H1 (cell line): ENCODE measurements at regions not wholly inside any gene's neighbourhood (a gene's known extent, or its start where the extent isn't known, plus 50 kb on each side); places are given as distances from the start of the nearest gene placed in this dataset.

Experiments
- CTCF ChIA-PET: fragments of 300-600 bp; sonication (Branson Sonifier 250); formaldehyde crosslinking; loops from one replicate; lab custom pipeline; 2021; ENCODE audit not compliant: partially characterized antibody; lab: Charles Lee
- POLR2A ChIA-PET: fragments of 300-600 bp; sonication (Branson Sonifier 250); formaldehyde crosslinking; loops from one replicate; lab custom pipeline; 2021; ENCODE audit warnings: inconsistent platforms; ENCODE audit not compliant: partially characterized antibody; lab: Charles Lee
- DNase-seq, 2 experiments: peaks; one replicate each; pipeline versions ENCODE4 v3.0.0 to v3.0.0-alpha.2; 2010 to 2022; ENCODE audit warnings: low spot score in 2 of 2, low read depth in 1 of 2, mixed read lengths in 1 of 2
- FAIRE-seq: peaks from 2 replicates; lab custom pipeline; 2011; peaks lifted over from hg19 to GRCh38; lab: Jason Lieb, UNC
- H2AFZ ChIP-seq: 2 replicates; pipeline ENCODE4 v1.8.1; 2012; ENCODE audit warnings: low read length, inconsistent platforms
- H2AK5ac ChIP-seq: 2 replicates; pipeline ENCODE4 v1.6.1; 2013; ENCODE audit warnings: low read depth, low read length
- H2BK120ac ChIP-seq: replicated peaks from 2 replicates; pipeline ENCODE3; 2013; ENCODE audit warnings: low read depth, low read length, inconsistent platforms
- H2BK12ac ChIP-seq: 2 replicates; pipeline ENCODE4 v1.6.1; 2013; ENCODE audit warnings: low read depth, low read length
- H2BK15ac ChIP-seq: 2 replicates; pipeline ENCODE4 v1.6.1; 2013; ENCODE audit warnings: low read length
- H2BK20ac ChIP-seq: 2 replicates; pipeline ENCODE4 v1.6.1; 2013; ENCODE audit warnings: low read length
- H2BK5ac ChIP-seq: 2 replicates; pipeline ENCODE4 v1.6.1; 2013; ENCODE audit warnings: low read depth, low read length
- H3K14ac ChIP-seq: 2 replicates; pipeline ENCODE4 v1.6.1; 2013; ENCODE audit warnings: inconsistent platforms; ENCODE audit not compliant: insufficient read length
- H3K18ac ChIP-seq: 2 replicates; pipeline ENCODE4 v1.6.1; 2013; ENCODE audit warnings: low read length; ENCODE audit errors: extremely low read depth
- H3K23ac ChIP-seq: 2 replicates; pipeline ENCODE4 v1.6.1; 2013; ENCODE audit warnings: inconsistent platforms; ENCODE audit not compliant: insufficient read length
- H3K23me2 ChIP-seq: 2 replicates; pipeline ENCODE4 v1.6.1; 2013; ENCODE audit warnings: low read depth, low read length
- H3K27ac ChIP-seq: 2 replicates; pipeline ENCODE4 v1.6.1; 2011; ENCODE audit warnings: low read depth, low read length, inconsistent platforms
- H3K27me3 ChIP-seq, 4 experiments: replicated peaks in 1 of 4; 1 replicate in 1 of 4; 2 replicates in 3 of 4; pipeline versions ENCODE4 v1.6.1 to v1.8.1; 2011 to 2013; ENCODE audit warnings: low read length in 3 of 4, mild to moderate bottlenecking in 3 of 4, inconsistent platforms in 2 of 4, mixed read lengths in 2 of 4, moderate library complexity in 1 of 4; ENCODE audit not compliant: control insufficient read depth in 3 of 4, insufficient read depth in 3 of 4; ENCODE audit errors: extremely low read depth in 1 of 4
- H3K36me3 ChIP-seq, 4 experiments: 2 replicates each; pipeline versions ENCODE4 v1.6.1 to v1.8.1; 2011 to 2013; ENCODE audit warnings: mild to moderate bottlenecking in 4 of 4, low read length in 3 of 4, moderate library complexity in 2 of 4, control low read depth in 1 of 4, inconsistent platforms in 1 of 4; ENCODE audit not compliant: insufficient read depth in 4 of 4, control insufficient read depth in 2 of 4
- H3K4ac ChIP-seq: replicated peaks from 2 replicates; pipeline ENCODE3; 2013; ENCODE audit warnings: low read length, low read depth, mixed read lengths, inconsistent platforms; ENCODE audit not compliant: insufficient read length
- H3K4me1 ChIP-seq, 4 experiments: replicated peaks in 1 of 4; 1 replicate in 1 of 4; 2 replicates in 3 of 4; pipeline versions ENCODE4 v1.6.1 to v1.8.1; 2011 to 2013; ENCODE audit warnings: low read length in 3 of 4, inconsistent platforms in 2 of 4, mixed read lengths in 1 of 4; ENCODE audit not compliant: insufficient read depth in 4 of 4, control insufficient read depth in 3 of 4
- H3K4me2 ChIP-seq, 2 experiments: 2 replicates each; pipeline versions ENCODE4 v1.6.1 to v1.8.1; 2011 to 2013; ENCODE audit warnings: low read depth in 2 of 2, low read length in 2 of 2, control low read depth in 1 of 2, inconsistent platforms in 1 of 2, mild to moderate bottlenecking in 1 of 2; ENCODE audit not compliant: insufficient read depth in 1 of 2
- H3K4me3 ChIP-seq, 4 experiments: fragments of 200-600, 300-600 bp in 1 of 4; sonication (generic), shearing (Covaris generic), sonication (Bioruptor Twin) in 1 of 4; 2 replicates each; pipeline versions ENCODE4 v1.5.1 to v1.8.1; 2011 to 2016; ENCODE audit warnings: low read length in 4 of 4, low read depth in 3 of 4, control low read depth in 2 of 4, inconsistent platforms in 2 of 4, mild to moderate bottlenecking in 2 of 4, mixed read lengths in 1 of 4, moderate library complexity in 1 of 4; ENCODE audit not compliant: insufficient read depth in 2 of 4; ENCODE audit errors: extremely low read depth in 1 of 4
- H3K56ac ChIP-seq: replicated peaks from 2 replicates; pipeline ENCODE3; 2013; ENCODE audit warnings: low read depth, mild to moderate bottlenecking, mixed read lengths, low read length, inconsistent platforms; ENCODE audit not compliant: insufficient read length
- H3K79me1 ChIP-seq: 2 replicates; pipeline ENCODE4 v1.6.1; 2013; ENCODE audit warnings: low read depth, low read length, control low read depth
- H3K79me2 ChIP-seq, 2 experiments: 2 replicates each; pipeline versions ENCODE4 v1.6.1 to v1.8.1; 2012 to 2013; ENCODE audit warnings: low read length in 2 of 2, mild to moderate bottlenecking in 2 of 2, inconsistent platforms in 1 of 2; ENCODE audit not compliant: insufficient read depth in 2 of 2, control insufficient read depth in 1 of 2
- H3K9ac ChIP-seq, 4 experiments: replicated peaks in 1 of 4; 1 replicate in 1 of 4; 2 replicates in 3 of 4; pipeline versions ENCODE4 v1.6.1 to v1.8.1; 2011 to 2013; ENCODE audit warnings: low read depth in 3 of 4, low read length in 3 of 4, control low read depth in 2 of 4, mild to moderate bottlenecking in 2 of 4, moderate library complexity in 2 of 4, inconsistent platforms in 1 of 4; ENCODE audit errors: extremely low read depth in 1 of 4
- H3K9me3 ChIP-seq, 2 experiments: 2 replicates each; pipeline versions ENCODE4 v1.6.1 to v1.8.1; 2012 to 2013; ENCODE audit warnings: mild to moderate bottlenecking in 2 of 2, moderate library complexity in 2 of 2, control low read depth in 1 of 2, inconsistent platforms in 1 of 2, low read depth in 1 of 2, low read length in 1 of 2, mixed read lengths in 1 of 2; ENCODE audit not compliant: insufficient read depth in 2 of 2
- H4K20me1 ChIP-seq, 2 experiments: replicated peaks in 1 of 2; 2 replicates each; pipeline versions ENCODE3 to v1.8.1; 2011 to 2013; ENCODE audit warnings: inconsistent platforms in 2 of 2, low read length in 2 of 2, mild to moderate bottlenecking in 1 of 2; ENCODE audit not compliant: insufficient read depth in 2 of 2, control insufficient read depth in 1 of 2
- H4K5ac ChIP-seq: 2 replicates; pipeline ENCODE4 v1.6.1; 2013; ENCODE audit warnings: low read length, low read depth, mixed read lengths, inconsistent platforms; ENCODE audit not compliant: insufficient read length
- H4K8ac ChIP-seq: 2 replicates; pipeline ENCODE4 v1.8.0; 2013; ENCODE audit warnings: mild to moderate bottlenecking, moderate library complexity, low read length, inconsistent platforms; ENCODE audit not compliant: insufficient read depth; ENCODE audit errors: extremely low read depth
- H4K91ac ChIP-seq: replicated peaks from 2 replicates; pipeline ENCODE3; 2013; ENCODE audit warnings: low read length, mixed read lengths, inconsistent platforms; ENCODE audit not compliant: insufficient read length
- BACH1 ChIP-seq: IDR thresholded peaks from 2 replicates; pipeline ENCODE4 v1.6.1; 2012; ENCODE audit warnings: low read length, improper control_type of control experiment
- CTBP2 ChIP-seq: IDR thresholded peaks from 2 replicates; pipeline ENCODE4 v1.7.0; 2011; ENCODE audit warnings: borderline replicate concordance, mild to moderate bottlenecking, moderate library complexity, mixed read lengths, low read length; ENCODE audit not compliant: insufficient read depth, insufficient read length
- HDAC2 ChIP-seq, 2 experiments: fragments of 300-600 bp in 1 of 2; sonication (generic) in 1 of 2; IDR thresholded peaks; 2 replicates each; pipeline ENCODE4 v1.6.1; 2011 to 2012; ENCODE audit warnings: low read depth in 2 of 2, low read length in 2 of 2, mild to moderate bottlenecking in 2 of 2, moderate library complexity in 2 of 2, borderline replicate concordance in 1 of 2, inconsistent platforms in 1 of 2
- JUN ChIP-seq: IDR thresholded peaks from 2 replicates; pipeline ENCODE4 v1.6.1; 2011; ENCODE audit warnings: low read depth, mild to moderate bottlenecking, improper control_type of control experiment, low read length
- KDM1A ChIP-seq: fragments of 200-600, 300-600 bp; sonication (generic); IDR thresholded peaks from 2 replicates; pipeline ENCODE4 v1.7.1; 2016; ENCODE audit warnings: mild to moderate bottlenecking, low read length, borderline replicate concordance
- KDM4A ChIP-seq: IDR thresholded peaks from one replicate; pipeline ENCODE4 v1.7.1; 2012; ENCODE audit warnings: low read depth, mild to moderate bottlenecking, moderate library complexity, low read length, inconsistent platforms; ENCODE audit not compliant: severe bottlenecking
- PHF8 ChIP-seq: fragments of 200-600 bp; sonication (generic); conservative IDR thresholded peaks from 2 replicates; pipeline ENCODE4 v1.7.1; 2012; ENCODE audit warnings: low read depth, mild to moderate bottlenecking, inconsistent platforms, low read length, moderate library complexity
- RBBP5 ChIP-seq: IDR thresholded peaks from 2 replicates; pipeline ENCODE4 v1.7.1; 2012; ENCODE audit warnings: low read depth, mild to moderate bottlenecking, inconsistent platforms, low read length, moderate library complexity, borderline replicate concordance
- RXRA ChIP-seq: IDR thresholded peaks from 2 replicates; pipeline ENCODE4 v1.6.1; 2011; ENCODE audit warnings: low read depth, mild to moderate bottlenecking, low read length, moderate library complexity; ENCODE audit not compliant: insufficient read depth
- SAP30 ChIP-seq: fragments of 300-600 bp; sonication (generic); IDR thresholded peaks from 2 replicates; pipeline ENCODE4 v1.7.1; 2012; ENCODE audit warnings: low read length, moderate library complexity, mild to moderate bottlenecking, inconsistent platforms; ENCODE audit not compliant: insufficient read depth, insufficient replicate concordance
- SP1 ChIP-seq: IDR thresholded peaks from 2 replicates; pipeline ENCODE4 v1.6.1; 2011; ENCODE audit warnings: low read depth, low read length
- SP2 ChIP-seq: IDR thresholded peaks from 2 replicates; pipeline ENCODE4 v1.6.1; 2012; ENCODE audit warnings: mild to moderate bottlenecking, low read length, inconsistent platforms
- SRF ChIP-seq: IDR thresholded peaks from 2 replicates; pipeline ENCODE4 v1.6.1; 2011; ENCODE audit warnings: mild to moderate bottlenecking, low read depth, low read length, moderate library complexity
- SUZ12 ChIP-seq: fragments of 200-600 bp; sonication (generic); IDR thresholded peaks from 2 replicates; pipeline ENCODE4 v1.6.1; 2012; ENCODE audit warnings: mild to moderate bottlenecking, inconsistent platforms, low read length, moderate library complexity, mixed read lengths
- WGBS, 2 experiments: shearing (Covaris generic) in 1 of 2; methylation state at CpG; one replicate each; pipeline versions ENCODE4 v1.1.6 to v1.1.7; 2013 to 2015; ENCODE audit warnings: low lambda C conversion rate in 2 of 2, mixed read lengths in 2 of 2, inconsistent platforms in 1 of 2, low coverage in 1 of 2, missing lambda C conversion rate in 1 of 2; ENCODE audit not compliant: insufficient replicate concordance in 2 of 2, insufficient coverage in 1 of 2, insufficient read length in 1 of 2; ENCODE audit errors: extremely low coverage in 1 of 2, missing lambda C conversion rate in 1 of 2; 5-methylcytosine and 5-hydroxymethylcytosine counted together

DNA sequence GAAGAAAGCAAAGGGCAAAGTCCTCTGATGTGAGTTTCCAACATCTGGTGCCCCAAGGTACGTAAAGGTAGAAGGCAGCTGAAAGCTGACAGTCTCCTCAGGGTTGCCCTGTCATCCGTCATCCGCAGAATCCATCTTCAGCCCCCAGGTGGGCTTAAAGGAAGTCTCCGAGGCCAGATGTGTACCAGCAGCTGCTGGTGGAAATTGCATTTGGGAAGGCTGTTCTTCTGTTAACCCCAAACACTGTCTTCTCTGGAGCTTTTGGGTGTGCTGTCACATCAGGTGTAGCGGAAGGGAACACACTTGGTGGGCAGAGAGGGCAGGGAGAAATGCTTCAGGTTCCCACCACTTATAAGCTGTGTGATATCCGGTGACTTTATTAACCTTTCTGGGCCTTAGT is 310.0 kb upstream of the GATB start:
- Histone ChIP-seq H3K79me1 (no peaks in the 10 kb centered on the region), H3K14ac (no peak overlapping the region), H4K5ac (no peak overlapping the region), H2BK5ac (no peak overlapping the region), H4K91ac (no peak overlapping the region), H4K8ac (no peak overlapping the region), H2BK15ac (no peak overlapping the region), H3K9me3 (no peaks in the 10 kb centered on the region), H3K4ac (no peak overlapping the region), H2BK20ac (no peak overlapping the region), H3K18ac (no peak overlapping the region), H4K20me1 (no peaks in the 10 kb centered on the region), H3K56ac (no peak overlapping the region), H2BK12ac (no peak overlapping the region), H3K9ac (no peak overlapping the region), H3K27me3 (no peaks in the 10 kb centered on the region; a peak in 1 of 7 replicates), H3K79me2 (no peaks in the 10 kb centered on the region), H3K23me2 (no peaks in the 10 kb centered on the region), H3K4me3 (no peak overlapping the region), H3K4me1 (peaks cover 0 to 5% (median 2%) of the 10 kb centered on the region in 4 experiments; a peak in 4 of 7 replicates), H2AK5ac (no peak overlapping the region), H3K36me3 (no peaks in the 10 kb centered on the region), H3K27ac (no peak overlapping the region), H3K4me2 (no peak overlapping the region), H3K23ac (no peak overlapping the region), H2AFZ (no peak overlapping the region), H2BK120ac (no peak overlapping the region)
- CTCF ChIA-PET, result interaction anchor here (0.9 kb wide), 1 partner anchor 324 kb away, joined by 3 read pairs; no protein-coding TSS in a partner anchor
- FAIRE-seq (no peak), DNase-seq (no peak)
- WGBS, 2 experiments, result 91% methylated on average over 6 of the region's 6 CpGs; no CpG with 5 or more reads in 1 of the 2 experiments
- TF ChIP-seq HDAC2 (IDR thresholded peaks at IDR 0.05; ENCODE audit: borderline replicate concordance in 1 of 2, low read depth in 2 of 2, low read length in 2 of 2) (no peak), JUN (no peak), RBBP5 (no peak), SRF (no peak), CTBP2 (no peak), SAP30 (no peak), SP1 (no peak), RXRA (no peak), SUZ12 (no peak), KDM1A (no peak), KDM4A (no peak), SP2 (no peak), BACH1 (no peak), PHF8 (no peak)
- POLR2A ChIA-PET, result no interaction called here
